ENCODE measurements at regions not wholly inside any gene's neighbourhood (a gene's known extent, or its start where the extent isn't known, plus 50 kb on each side); places are given as distances from the start of the nearest gene placed in this dataset.

- H2BK5ac ChIP-seq (ENCODE audit: low read length): no peak overlapping the region
- no peaks in the 10 kb centered on the region for H3K4me1 ChIP-seq (ENCODE audit: control insufficient read depth in 2 of 2, insufficient read depth in 1 of 2, low read depth in 1 of 2, low read length in 2 of 2)
- H3K18ac ChIP-seq (ENCODE audit: low read length): no peak overlapping the region
- H3K9me3 ChIP-seq (replicated peaks in 1 of 2; ENCODE audit: control insufficient read depth in 2 of 2, insufficient read depth in 1 of 2, low read depth in 1 of 2, low read length in 2 of 2): peaks cover 0 to 2% of the 10 kb centered on the region in 2 donors
- no peak overlapping the region for H2AK5ac ChIP-seq (ENCODE audit: low read depth, low read length)
- no peak overlapping the region for H3K23ac ChIP-seq (ENCODE audit: low read depth, low read length, poor library complexity)
- H3K4ac ChIP-seq (ENCODE audit: low read length): no peak overlapping the region
- no peak overlapping the region for H2BK120ac ChIP-seq (ENCODE audit: low read depth, low read length)
- no peak overlapping the region for H3K4me3 ChIP-seq (ENCODE audit: low read length in 2 of 2)
- no peak overlapping the region for H3K27ac ChIP-seq (replicated peaks; ENCODE audit: low read length)
- H2BK12ac ChIP-seq (ENCODE audit: low read length): no peak overlapping the region
- no peak overlapping the region for H3K9ac ChIP-seq (ENCODE audit: low read depth, low read length, poor library complexity)
- no peaks in the 10 kb centered on the region for H3K27me3 ChIP-seq (ENCODE audit: control insufficient read depth in 3 of 3, insufficient read depth in 3 of 3, low read depth in 1 of 3, low read length in 3 of 3)
- no peak overlapping the region for H4K8ac ChIP-seq (ENCODE audit: low read depth, low read length)
- H4K91ac ChIP-seq (ENCODE audit: low read depth, low read length, poor library complexity): no peak overlapping the region
- no peaks in the 10 kb centered on the region for H3K79me1 ChIP-seq (ENCODE audit: low read depth, low read length)
- no peak overlapping the region for H3K14ac ChIP-seq (ENCODE audit: low read length)
- no peak overlapping the region for H3K4me2 ChIP-seq (ENCODE audit: insufficient read depth, low read length, poor library complexity, severe bottlenecking)
- WGBS, 2 donors (ENCODE audit: extremely low coverage in 2 of 2, insufficient read length in 2 of 2, insufficient replicate concordance in 1 of 2): no CpG with 5 or more reads among the region's 2 CpGs
- DNase-seq (ENCODE audit: low spot score): no peak
- no peak overlapping the region for H2BK15ac ChIP-seq (ENCODE audit: low read length)
- no peaks in the 10 kb centered on the region for H3K36me3 ChIP-seq (replicated peaks in 1 of 2; ENCODE audit: control insufficient read depth in 2 of 2, insufficient read depth in 2 of 2, low read length in 2 of 2)
- no peak overlapping the region for H2AFZ ChIP-seq (ENCODE audit: low read length)
Observed at GRCh38 chr5:91794455-91794854, 411.3 kb upstream of the ARRDC3 start.

DNA sequence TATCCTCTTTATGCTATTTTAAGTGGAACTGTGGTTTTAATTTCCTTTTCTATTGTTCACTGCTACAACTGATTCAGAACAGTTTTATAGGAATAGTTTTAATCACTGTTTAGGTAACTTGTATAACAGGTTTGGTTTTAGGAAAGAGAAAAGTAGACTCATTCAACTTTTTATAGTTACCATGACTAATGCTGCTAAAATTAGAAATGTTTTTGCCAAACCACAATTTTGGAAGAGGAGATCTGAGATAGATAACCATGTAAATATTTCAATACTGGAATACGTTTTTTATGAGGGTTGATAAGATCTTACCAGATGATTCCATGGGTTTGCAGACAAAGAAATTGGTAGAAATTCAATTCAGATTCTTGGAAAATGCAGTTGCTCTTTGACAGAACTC is 404.6 kb upstream of the ARRDC3 start:
- Histone ChIP-seq H3K18ac (ENCODE audit: low read length) (no peak overlapping the region), H3K27me3 (ENCODE audit: control insufficient read depth in 3 of 3, insufficient read depth in 3 of 3, low read depth in 1 of 3, low read length in 3 of 3) (no peaks in the 10 kb centered on the region), H3K14ac (ENCODE audit: low read length) (no peak overlapping the region), H2AFZ (ENCODE audit: low read length) (no peak overlapping the region), H3K23ac (ENCODE audit: low read depth, low read length, poor library complexity) (no peak overlapping the region), H3K4me1 (ENCODE audit: control insufficient read depth in 2 of 2, insufficient read depth in 1 of 2, low read depth in 1 of 2, low read length in 2 of 2) (no peaks in the 10 kb centered on the region), H3K9ac (ENCODE audit: low read depth, low read length, poor library complexity) (no peak overlapping the region), H2BK12ac (ENCODE audit: low read length) (no peak overlapping the region), H3K9me3 (replicated peaks in 1 of 2; ENCODE audit: control insufficient read depth in 2 of 2, insufficient read depth in 1 of 2, low read depth in 1 of 2, low read length in 2 of 2) (no peaks in the 10 kb centered on the region), H3K27ac (replicated peaks; ENCODE audit: low read length) (no peak overlapping the region), H3K36me3 (replicated peaks in 1 of 2; ENCODE audit: control insufficient read depth in 2 of 2, insufficient read depth in 2 of 2, low read length in 2 of 2) (no peaks in the 10 kb centered on the region), H2AK5ac (ENCODE audit: low read depth, low read length) (no peak overlapping the region), H3K4me3 (ENCODE audit: low read length in 2 of 2) (no peak overlapping the region), H2BK15ac (ENCODE audit: low read length) (no peak overlapping the region), H2BK120ac (ENCODE audit: low read depth, low read length) (no peak overlapping the region), H3K4me2 (ENCODE audit: insufficient read depth, low read length, poor library complexity, severe bottlenecking) (no peak overlapping the region), H4K8ac (ENCODE audit: low read depth, low read length) (no peak overlapping the region), H2BK5ac (ENCODE audit: low read length) (no peak overlapping the region), H4K91ac (ENCODE audit: low read depth, low read length, poor library complexity) (no peak overlapping the region), H3K79me1 (ENCODE audit: low read depth, low read length) (no peaks in the 10 kb centered on the region), H3K4ac (ENCODE audit: low read length) (no peak overlapping the region)
- WGBS, 2 donors (ENCODE audit: extremely low coverage in 2 of 2, insufficient read length in 2 of 2, insufficient replicate concordance in 1 of 2): no CpG with 5 or more reads among the region's 1 CpG
- no peak for DNase-seq (ENCODE audit: low spot score)

DNA sequence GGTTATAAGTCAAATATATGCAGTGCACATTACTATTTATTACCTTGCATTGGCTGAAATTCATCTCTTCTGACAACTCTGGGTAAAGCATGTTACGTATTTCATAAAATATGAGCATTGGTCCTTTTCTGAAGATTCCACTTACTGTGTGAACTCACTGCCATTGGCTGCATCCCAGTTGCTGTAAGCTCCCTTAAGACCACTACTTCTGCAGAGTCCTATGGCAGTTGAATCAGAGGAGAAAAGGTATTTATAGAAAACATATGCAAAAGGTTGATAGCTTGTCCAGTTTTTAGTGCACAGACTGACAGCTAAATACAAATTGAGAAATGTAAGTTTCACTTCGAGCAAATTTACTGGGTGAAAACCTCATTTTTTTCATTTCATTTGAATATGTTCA is 394.6 kb upstream of the ARRDC3 start:
- H3K27ac ChIP-seq (replicated peaks; ENCODE audit: low read length): no peak overlapping the region
- no peak overlapping the region for H2AFZ ChIP-seq (ENCODE audit: low read length)
- no peaks in the 10 kb centered on the region for H3K36me3 ChIP-seq (replicated peaks in 1 of 2; ENCODE audit: control insufficient read depth in 2 of 2, insufficient read depth in 2 of 2, low read length in 2 of 2)
- H3K14ac ChIP-seq (ENCODE audit: low read length): no peak overlapping the region
- H2BK5ac ChIP-seq (ENCODE audit: low read length): no peak overlapping the region
- H3K4ac ChIP-seq (ENCODE audit: low read length): no peak overlapping the region
- no peak overlapping the region for H3K18ac ChIP-seq (ENCODE audit: low read length)
- no peak overlapping the region for H2BK15ac ChIP-seq (ENCODE audit: low read length)
- whole genome bisulfite sequencing, 2 donors (ENCODE audit: extremely low coverage in 2 of 2, insufficient read length in 2 of 2, insufficient replicate concordance in 1 of 2): no CpG with 5 or more reads among the region's 2 CpGs
- H3K4me2 ChIP-seq (ENCODE audit: insufficient read depth, low read length, poor library complexity, severe bottlenecking): no peak overlapping the region
- H4K91ac ChIP-seq (ENCODE audit: low read depth, low read length, poor library complexity): no peak overlapping the region
- no peak overlapping the region for H4K8ac ChIP-seq (ENCODE audit: low read depth, low read length)
- H3K9me3 ChIP-seq (replicated peaks in 1 of 2; ENCODE audit: control insufficient read depth in 2 of 2, insufficient read depth in 1 of 2, low read depth in 1 of 2, low read length in 2 of 2): no peaks in the 10 kb centered on the region
- H3K79me1 ChIP-seq (ENCODE audit: low read depth, low read length): no peaks in the 10 kb centered on the region
- no peak overlapping the region for H2BK120ac ChIP-seq (ENCODE audit: low read depth, low read length)
- H3K9ac ChIP-seq (ENCODE audit: low read depth, low read length, poor library complexity): no peak overlapping the region
- H3K4me1 ChIP-seq (ENCODE audit: control insufficient read depth in 2 of 2, insufficient read depth in 1 of 2, low read depth in 1 of 2, low read length in 2 of 2): peaks cover 0 to 6% of the 10 kb centered on the region in 2 donors
- no peak overlapping the region for H3K4me3 ChIP-seq (ENCODE audit: low read length in 2 of 2)
- no peak for DNase-seq (ENCODE audit: low spot score)
- no peak overlapping the region for H2AK5ac ChIP-seq (ENCODE audit: low read depth, low read length)
- H3K23ac ChIP-seq (ENCODE audit: low read depth, low read length, poor library complexity): no peak overlapping the region
- no peak overlapping the region for H2BK12ac ChIP-seq (ENCODE audit: low read length)
- H3K27me3 ChIP-seq (ENCODE audit: control insufficient read depth in 3 of 3, insufficient read depth in 3 of 3, low read depth in 1 of 3, low read length in 3 of 3): no peaks in the 10 kb centered on the region

GRCh38 chr5:91776249-91776648 is 393.1 kb upstream of the ARRDC3 start:
- no peak overlapping the region for H2BK12ac ChIP-seq (ENCODE audit: low read length)
- no CpG with 5 or more reads among the region's 2 CpGs for WGBS, 2 donors (ENCODE audit: extremely low coverage in 2 of 2, insufficient read length in 2 of 2, insufficient replicate concordance in 1 of 2)
- no peak overlapping the region for H2BK120ac ChIP-seq (ENCODE audit: low read depth, low read length)
- no peak overlapping the region for H4K91ac ChIP-seq (ENCODE audit: low read depth, low read length, poor library complexity)
- H3K4ac ChIP-seq (ENCODE audit: low read length): no peak overlapping the region
- no peak overlapping the region for H4K8ac ChIP-seq (ENCODE audit: low read depth, low read length)
- H3K36me3 ChIP-seq (replicated peaks in 1 of 2; ENCODE audit: control insufficient read depth in 2 of 2, insufficient read depth in 2 of 2, low read length in 2 of 2): no peaks in the 10 kb centered on the region
- H3K27ac ChIP-seq (replicated peaks; ENCODE audit: low read length): no peak overlapping the region
- no peak overlapping the region for H3K9ac ChIP-seq (ENCODE audit: low read depth, low read length, poor library complexity)
- no peak for DNase-seq (ENCODE audit: low spot score)
- H3K14ac ChIP-seq (ENCODE audit: low read length): no peak overlapping the region
- H2AFZ ChIP-seq (ENCODE audit: low read length): peak overlapping the region; percentile 68
- no peak overlapping the region for H2BK15ac ChIP-seq (ENCODE audit: low read length)
- no peak overlapping the region for H3K18ac ChIP-seq (ENCODE audit: low read length)
- no peaks in the 10 kb centered on the region for H3K9me3 ChIP-seq (replicated peaks in 1 of 2; ENCODE audit: control insufficient read depth in 2 of 2, insufficient read depth in 1 of 2, low read depth in 1 of 2, low read length in 2 of 2)
- H2BK5ac ChIP-seq (ENCODE audit: low read length): no peak overlapping the region
- peaks cover 0 to 6% of the 10 kb centered on the region in 2 donors for H3K4me1 ChIP-seq (ENCODE audit: control insufficient read depth in 2 of 2, insufficient read depth in 1 of 2, low read depth in 1 of 2, low read length in 2 of 2)
- H3K23ac ChIP-seq (ENCODE audit: low read depth, low read length, poor library complexity): no peak overlapping the region
- H3K27me3 ChIP-seq (ENCODE audit: control insufficient read depth in 3 of 3, insufficient read depth in 3 of 3, low read depth in 1 of 3, low read length in 3 of 3): no peaks in the 10 kb centered on the region
- H3K4me2 ChIP-seq (ENCODE audit: insufficient read depth, low read length, poor library complexity, severe bottlenecking): no peak overlapping the region
- no peaks in the 10 kb centered on the region for H3K79me1 ChIP-seq (ENCODE audit: low read depth, low read length)
- no peak overlapping the region for H2AK5ac ChIP-seq (ENCODE audit: low read depth, low read length)
- no peak overlapping the region for H3K4me3 ChIP-seq (ENCODE audit: low read length in 2 of 2)

Data from neuronal stem cell (in vitro differentiated cells).